Common myeloid progenitor, CD34-positive (primary cell): ENCODE measurements at regions not wholly inside any gene's neighbourhood (a gene's known extent, or its start where the extent isn't known, plus 50 kb on each side); places are given as distances from the start of the nearest gene placed in this dataset.

Experiments
- CTCF ChIA-PET: fragments of 350-600 bp; sonication (Branson Sonifier 250); formaldehyde crosslinking; loops from one replicate; lab custom pipeline; 2021; ENCODE audit warnings: antibody characterized with exemption; lab: Charles Lee
- POLR2A ChIA-PET: fragments of 350-600 bp; sonication (Branson Sonifier 250); formaldehyde crosslinking; loops from one replicate; lab custom pipeline; 2021; ENCODE audit warnings: antibody characterized with exemption; lab: Charles Lee
- DNase-seq, 3 donors: peaks; one replicate each; pipeline versions ENCODE4 v3.0.0 to v3.0.0-alpha.2; 2013
- H3K27ac ChIP-seq, 2 experiments: 1 replicate in 1 of 2; 2 replicates in 1 of 2; pipeline ENCODE4 v1.7.0; 2013; ENCODE audit warnings: inconsistent platforms in 2 of 2, low read length in 2 of 2, mild to moderate bottlenecking in 2 of 2, low read depth in 1 of 2, moderate library complexity in 1 of 2; ENCODE audit not compliant: severe bottlenecking in 2 of 2, insufficient read depth in 1 of 2, poor library complexity in 1 of 2
- H3K27me3 ChIP-seq, 5 experiments: replicated peaks in 2 of 5; 1 replicate in 3 of 5; 2 replicates in 2 of 5; pipeline versions ENCODE4 v1.6.1 to v1.7.0; 2013; ENCODE audit warnings: low read length in 4 of 5, mild to moderate bottlenecking in 2 of 5, moderate library complexity in 2 of 5, inconsistent platforms in 1 of 5; ENCODE audit not compliant: insufficient read depth in 5 of 5, control insufficient read depth in 4 of 5
- H3K36me3 ChIP-seq, 4 experiments: 1 replicate in 2 of 4; 2 replicates in 2 of 4; pipeline versions ENCODE4 v1.6.1 to v1.7.0; 2013; ENCODE audit warnings: low read length in 3 of 4, control low read depth in 1 of 4, mild to moderate bottlenecking in 1 of 4; ENCODE audit not compliant: control insufficient read depth in 4 of 4, insufficient read depth in 4 of 4
- H3K4me1 ChIP-seq, 4 experiments: 1 replicate in 3 of 4; 2 replicates in 1 of 4; pipeline versions ENCODE4 v1.6.1 to v1.7.1; 2013; ENCODE audit warnings: low read length in 3 of 4, mild to moderate bottlenecking in 3 of 4, control low read depth in 1 of 4, inconsistent platforms in 1 of 4, moderate library complexity in 1 of 4; ENCODE audit not compliant: control insufficient read depth in 4 of 4, insufficient read depth in 4 of 4; ENCODE audit errors: control extremely low read depth in 1 of 4
- H3K4me3 ChIP-seq, 7 experiments: 1 replicate in 4 of 7; 2 replicates in 3 of 7; pipeline versions ENCODE4 v1.5.1 to v1.7.0; 2013; ENCODE audit warnings: mild to moderate bottlenecking in 7 of 7, low read length in 6 of 7, moderate library complexity in 6 of 7, inconsistent platforms in 2 of 7, low read depth in 2 of 7, control low read depth in 1 of 7; ENCODE audit not compliant: insufficient read depth in 4 of 7, control insufficient read depth in 1 of 7; ENCODE audit errors: extremely low read depth in 1 of 7
- H3K9me3 ChIP-seq, 5 experiments: 1 replicate in 4 of 5; 2 replicates in 1 of 5; pipeline versions ENCODE4 v1.6.1 to v1.7.1; 2013; ENCODE audit warnings: low read length in 4 of 5, mild to moderate bottlenecking in 2 of 5, inconsistent platforms in 1 of 5, low read depth in 1 of 5, moderate library complexity in 1 of 5; ENCODE audit not compliant: control insufficient read depth in 4 of 5, insufficient read depth in 2 of 5; ENCODE audit errors: control extremely low read depth in 1 of 5
- WGBS: methylation state at CpG from one replicate; pipeline ENCODE4 v1.1.5; 2013; ENCODE audit not compliant: insufficient coverage; 5-methylcytosine and 5-hydroxymethylcytosine counted together

DNA sequence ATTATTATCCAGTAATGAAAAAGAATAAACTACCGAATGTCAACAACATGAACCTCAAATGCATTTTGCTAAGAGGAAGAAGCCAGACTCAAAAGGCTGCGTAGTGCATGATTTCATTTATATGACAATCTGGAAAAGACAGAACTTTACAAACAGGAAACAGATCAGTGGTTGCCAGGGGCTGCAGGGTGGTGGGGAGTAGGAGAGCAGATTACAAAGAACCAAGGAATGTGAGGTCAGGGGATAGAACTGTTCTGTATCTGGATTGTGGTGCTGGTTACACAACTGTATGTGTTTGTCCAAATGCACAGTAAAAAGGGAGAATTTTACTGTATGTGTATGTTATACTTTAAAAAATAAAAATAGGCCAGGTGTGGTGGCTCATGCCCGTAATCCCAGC, 89.7 kb upstream of the MYL2 start:
- WGBS = 100% methylated on average over 1 of the region's 3 CpGs
- Histone ChIP-seq H3K4me3 (no peak overlapping the region), H3K27me3 (peaks cover 0 to 6% (median 4%) of the 10 kb centered on the region in 5 experiments), H3K4me1 (no peaks in the 10 kb centered on the region), H3K36me3 (no peaks in the 10 kb centered on the region), H3K27ac (no peak overlapping the region), H3K9me3 (peaks cover 0 to under 1% (median 0%) of the 10 kb centered on the region in 5 experiments)
- POLR2A ChIA-PET = no interaction called here
- peak in 2 of 3 donors; percentile 20 to 36 for DNase-seq
- CTCF ChIA-PET = no interaction called here

DNA sequence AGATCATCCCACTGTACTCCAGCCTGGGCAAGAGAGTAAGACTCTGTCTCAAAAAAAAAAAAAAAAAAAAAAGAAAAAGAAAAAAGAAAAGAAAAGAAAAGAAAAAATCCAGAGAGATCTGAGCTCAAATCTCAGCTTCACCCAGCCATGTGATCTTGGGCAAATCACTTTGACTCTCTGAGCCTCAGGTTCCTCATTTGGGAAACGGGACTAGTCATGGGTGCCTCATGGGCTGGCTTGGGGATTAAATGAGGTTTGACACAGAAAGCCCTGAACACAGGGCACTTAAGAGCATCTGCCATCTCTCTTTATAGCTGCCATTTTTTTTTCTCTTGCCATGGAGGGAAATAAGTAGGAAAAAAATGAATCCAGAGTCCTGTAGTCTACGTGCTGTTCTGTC, 86.2 kb upstream of the MYL2 start:
- POLR2A ChIA-PET = no interaction called here
- peak in 2 of 3 donors; percentile 23 to 31 for DNase-seq
- Histone ChIP-seq H3K4me1 (no peaks in the 10 kb centered on the region), H3K4me3 (no peak overlapping the region), H3K9me3 (peaks cover 0 to 3% (median 0%) of the 10 kb centered on the region in 5 experiments), H3K27me3 (peaks cover 0 to 9% (median 2%) of the 10 kb centered on the region in 5 experiments), H3K27ac (no peak overlapping the region), H3K36me3 (no peaks in the 10 kb centered on the region)
- 42% methylated on average over 2 of the region's 2 CpGs for WGBS
- CTCF ChIA-PET = interaction anchor here (2.1 kb wide), 1 partner anchor 17 kb away, joined by 7 read pairs; no protein-coding TSS in a partner anchor

GRCh38 chr12:110998971-110999370, 78.6 kb upstream of the MYL2 start:
- CTCF ChIA-PET = no interaction called here
- DNase-seq = no peak
- peaks cover 0 to 3% (median under 1%) of the 10 kb centered on the region in 5 experiments for H3K27me3 ChIP-seq

DNA sequence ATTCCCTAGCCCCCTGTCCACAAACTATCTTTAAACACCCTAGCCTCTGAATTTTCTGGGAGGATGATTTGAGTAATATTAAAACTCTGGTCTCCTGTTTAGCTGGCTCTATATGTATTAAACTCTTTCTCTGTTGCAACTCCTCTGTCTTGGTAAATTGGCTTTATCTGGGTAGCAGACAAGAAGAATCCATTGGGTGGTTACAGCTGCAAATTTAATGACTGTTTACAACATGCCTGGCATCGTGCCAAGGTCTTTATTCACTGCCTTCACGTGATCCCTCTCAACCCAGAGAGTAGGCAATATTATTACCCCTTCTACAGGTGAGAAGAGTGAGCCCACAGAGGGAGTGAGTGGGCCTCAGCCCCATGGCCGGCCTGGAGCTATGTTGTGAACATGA, 77.8 kb upstream of the MYL2 start:
- 83% methylated on average over 3 of the region's 3 CpGs for WGBS
- Histone ChIP-seq H3K36me3 (no peaks in the 10 kb centered on the region), H3K4me1 (no peaks in the 10 kb centered on the region), H3K9me3 (peaks cover 3 to 26% (median 15%) of the 10 kb centered on the region in 5 experiments), H3K27ac (no peak overlapping the region), H3K4me3 (no peak overlapping the region), H3K27me3 (peaks cover 0 to 3% (median 2%) of the 10 kb centered on the region in 5 experiments)
- peak in 1 of 3 donors; percentile 7 for DNase-seq
- ChIA-PET POLR2A (no interaction called here), CTCF (no interaction called here)

More at GRCh38 chr12:110998971-110999370, 78.6 kb upstream of the MYL2 start:
- 100% methylated on average over 1 of the region's 2 CpGs for WGBS
- Histone ChIP-seq H3K4me1 (no peaks in the 10 kb centered on the region), H3K9me3 (peaks cover 3 to 26% (median 15%) of the 10 kb centered on the region in 5 experiments), H3K27ac (no peak overlapping the region), H3K36me3 (no peaks in the 10 kb centered on the region), H3K4me3 (no peak overlapping the region)
- POLR2A ChIA-PET = no interaction called here

DNA sequence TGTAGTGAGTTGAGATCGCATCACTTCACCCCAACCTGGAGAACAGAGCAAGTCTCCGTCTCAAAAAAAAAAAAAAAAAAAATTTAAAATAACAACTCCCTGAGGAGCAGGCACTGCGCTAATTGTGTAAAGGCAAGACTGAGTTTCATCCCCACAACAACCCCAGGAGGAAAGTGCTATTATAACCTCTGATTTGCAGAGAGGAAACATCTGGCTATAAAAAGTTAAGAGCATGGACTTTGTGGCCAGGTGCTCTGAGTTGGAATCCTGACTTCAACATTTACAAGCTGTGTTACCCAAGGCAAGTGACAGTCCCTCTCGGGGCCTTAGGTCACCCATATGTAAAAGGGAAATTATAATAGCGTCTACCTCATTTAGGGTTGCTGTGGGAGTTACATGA, 76.0 kb upstream of the MYL2 start:
- Histone ChIP-seq H3K4me1 (no peaks in the 10 kb centered on the region), H3K27ac (no peak overlapping the region), H3K9me3 (peaks cover 3 to 26% (median 15%) of the 10 kb centered on the region in 5 experiments), H3K4me3 (no peak overlapping the region), H3K27me3 (peaks cover 0 to 3% (median 2%) of the 10 kb centered on the region in 5 experiments), H3K36me3 (no peaks in the 10 kb centered on the region)
- POLR2A ChIA-PET = no interaction called here
- CTCF ChIA-PET = no interaction called here
- no peak for DNase-seq
- 95% methylated on average over 2 of the region's 5 CpGs for WGBS

DNA sequence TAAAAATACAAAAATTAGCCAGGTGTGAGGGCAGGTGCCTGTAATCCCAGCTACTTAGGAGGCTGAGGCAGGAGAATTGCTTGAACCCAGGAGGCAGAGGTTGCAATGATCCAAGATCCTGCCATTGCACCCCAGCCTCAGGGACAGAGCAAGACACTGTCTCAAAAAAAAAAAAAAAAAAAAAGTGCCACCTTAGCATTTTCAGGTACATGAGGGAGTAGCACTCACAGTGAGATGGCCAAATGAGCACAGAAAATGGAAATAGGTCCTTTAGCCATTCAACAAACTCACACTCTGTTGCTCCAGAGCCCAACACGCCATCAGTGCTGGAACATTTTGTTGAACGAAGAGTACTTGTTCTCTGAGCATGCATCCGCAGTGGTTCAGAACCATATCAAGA, 75.2 kb upstream of the MYL2 start:
- ChIA-PET CTCF (no interaction called here), POLR2A (no interaction called here)

GRCh38 chr12:110995016-110995415, 74.6 kb upstream of the MYL2 start:
- Histone ChIP-seq H3K4me3 (no peak overlapping the region), H3K36me3 (no peaks in the 10 kb centered on the region), H3K4me1 (no peaks in the 10 kb centered on the region), H3K27me3 (peaks cover 0 to 3% (median 2%) of the 10 kb centered on the region in 5 experiments), H3K9me3 (peaks cover 3 to 25% (median 15%) of the 10 kb centered on the region in 5 experiments), H3K27ac (no peak overlapping the region)
- POLR2A ChIA-PET = no interaction called here
- CTCF ChIA-PET = interaction anchor here (0.7 kb wide), 1 partner anchor 14 kb away, joined by 3 read pairs; no protein-coding TSS in a partner anchor
- WGBS = 91% methylated on average over 7 of the region's 7 CpGs
- no peak for DNase-seq

More for the DNA sequence above, 75.2 kb upstream of the MYL2 start:
- WGBS = 96% methylated on average over 3 of the region's 3 CpGs
- peaks cover 3 to 26% (median 15%) of the 10 kb centered on the region in 5 experiments for H3K9me3 ChIP-seq
- no peaks in the 10 kb centered on the region for H3K4me1 ChIP-seq
- no peak overlapping the region for H3K27ac ChIP-seq
- H3K36me3 ChIP-seq = no peaks in the 10 kb centered on the region
- peaks cover 0 to 3% (median 2%) of the 10 kb centered on the region in 5 experiments for H3K27me3 ChIP-seq
- no peak overlapping the region for H3K4me3 ChIP-seq
- no peak for DNase-seq
